HG03175 (cell line): ENCODE measurements at regions not wholly inside any gene's neighbourhood (a gene's known extent, or its start where the extent isn't known, plus 50 kb on each side); places are given as distances from the start of the nearest gene placed in this dataset.
"Not testable (repeated sequence)": the region's sequence is repeated elsewhere in the genome, so short reads cannot be mapped to it uniquely, and the experiment has no call there.

ENCODE experiments used
- ATAC-seq: cut with Tn5 transposase; IDR thresholded peaks from one replicate; pipeline ENCODE4 v1.9.1; 2021; ENCODE audit warnings: mild to moderate bottlenecking, moderate library complexity; ENCODE audit not compliant: unreplicated experiment

- no peak for ATAC-seq
Measured at GRCh38 chr16:17759451-17760390, 289.0 kb upstream of the XYLT1 start.

- no peak for ATAC-seq
Measured at GRCh38 chr16:17757808-17758207, 287.0 kb upstream of the XYLT1 start.

GRCh38 chr16:17755158-17755557 is 284.4 kb upstream of the XYLT1 start:
- ATAC-seq: no peak

GRCh38 chr16:17753434-17753833 is 282.7 kb upstream of the XYLT1 start:
- no peak for ATAC-seq

- ATAC-seq: no peak
Measured at GRCh38 chr16:17749706-17750105, 278.9 kb upstream of the XYLT1 start.

- no peak for ATAC-seq
Measured at GRCh38 chr16:17748044-17748719, 277.4 kb upstream of the XYLT1 start.

GRCh38 chr16:17747081-17747756 is 276.5 kb upstream of the XYLT1 start:
- ATAC-seq: no peak

GRCh38 chr16:17744921-17745572 is 274.3 kb upstream of the XYLT1 start:
- ATAC-seq: no peak

- no peak for ATAC-seq
Measured at GRCh38 chr16:17743578-17743977, 272.8 kb upstream of the XYLT1 start.

GRCh38 chr16:17743158-17743557 is 272.4 kb upstream of the XYLT1 start:
- no peak for ATAC-seq

GRCh38 chr16:17735099-17735498 is 264.3 kb upstream of the XYLT1 start:
- not testable (repeated sequence) for ATAC-seq

GRCh38 chr16:17729820-17730219 is 259.1 kb upstream of the XYLT1 start:
- no peak for ATAC-seq

- ATAC-seq: no peak
Measured at GRCh38 chr16:17728196-17728595, 257.4 kb upstream of the XYLT1 start.

- no peak for ATAC-seq
Measured at GRCh38 chr16:17724242-17724898, 253.6 kb upstream of the XYLT1 start.

- no peak for ATAC-seq
Measured at GRCh38 chr16:17723531-17724134, 252.9 kb upstream of the XYLT1 start.

GRCh38 chr16:17718495-17718894 is 247.7 kb upstream of the XYLT1 start:
- ATAC-seq: no peak

- no peak for ATAC-seq
Measured at GRCh38 chr16:17705847-17706246, 235.1 kb upstream of the XYLT1 start.

- ATAC-seq: no peak
Measured at GRCh38 chr16:17696616-17697015, 225.9 kb upstream of the XYLT1 start.

- ATAC-seq: no peak
Measured at GRCh38 chr16:17692484-17692883, 221.7 kb upstream of the XYLT1 start.

GRCh38 chr16:17691899-17692176 is 221.1 kb upstream of the XYLT1 start:
- no peak for ATAC-seq
